ENCODE measurements at regions not wholly inside any gene's neighbourhood (a gene's known extent, or its start where the extent isn't known, plus 50 kb on each side); places are given as distances from the start of the nearest gene placed in this dataset.

DNA sequence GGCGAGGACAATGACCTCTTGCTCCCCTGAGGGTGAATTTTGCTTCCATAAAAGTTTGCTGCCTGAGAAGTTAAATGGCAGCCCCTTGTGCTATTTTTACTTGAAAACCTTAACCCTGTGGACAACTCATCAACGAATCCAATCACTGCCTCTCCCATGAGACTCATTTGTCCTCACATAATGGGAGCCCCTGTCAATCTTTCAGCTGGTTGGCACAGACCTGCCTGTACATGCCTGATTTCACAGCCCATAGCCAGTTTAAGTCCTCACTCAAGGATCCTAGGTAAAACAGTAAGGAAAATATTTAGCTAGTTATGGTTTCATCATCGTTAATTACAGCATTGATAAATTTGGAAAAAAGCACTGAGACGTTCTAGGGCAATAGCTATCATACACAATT lies 207.4 kb downstream of the NHLRC3 start:
- no peak for DNase-seq

DNA sequence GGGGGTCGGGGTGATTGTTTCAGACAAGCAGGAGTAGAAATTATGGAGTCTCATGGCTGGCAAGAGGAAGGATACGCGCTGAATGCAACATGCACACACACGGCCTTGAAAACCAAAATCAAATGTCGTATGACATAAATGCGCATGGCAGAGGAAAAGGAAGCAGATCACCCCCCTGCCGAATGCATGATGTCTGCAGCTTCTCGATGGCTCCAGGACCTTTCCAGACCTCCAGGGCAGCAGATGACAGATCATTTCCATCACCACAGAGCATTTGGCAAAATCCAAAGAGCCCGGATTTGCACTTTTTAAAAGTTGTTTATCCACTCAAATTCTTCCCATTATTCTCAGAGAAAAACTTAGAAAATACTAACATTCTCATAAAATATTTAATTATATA lies 211.7 kb downstream of the NHLRC3 start:
- DNase-seq: no peak

DNA sequence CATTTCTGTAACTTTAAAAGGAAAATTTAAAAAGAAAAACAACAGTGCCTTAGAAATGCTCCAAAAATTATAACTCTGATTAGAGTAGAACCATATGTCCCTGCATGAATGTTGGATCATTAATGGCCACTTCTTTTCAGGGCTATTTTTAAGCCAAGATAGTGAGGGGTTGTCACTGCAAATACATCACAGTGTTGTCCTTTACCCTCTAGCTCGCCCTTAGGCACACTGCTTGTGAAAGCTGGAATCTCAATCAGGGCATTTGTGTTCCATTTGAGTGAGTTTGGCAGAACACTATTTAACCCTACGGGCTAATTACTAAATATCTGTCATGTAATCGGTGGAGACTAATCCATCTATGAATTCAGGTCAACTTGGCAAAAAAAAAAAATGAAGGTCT lies 212.2 kb downstream of the NHLRC3 start:
- no peak for DNase-seq

DNA sequence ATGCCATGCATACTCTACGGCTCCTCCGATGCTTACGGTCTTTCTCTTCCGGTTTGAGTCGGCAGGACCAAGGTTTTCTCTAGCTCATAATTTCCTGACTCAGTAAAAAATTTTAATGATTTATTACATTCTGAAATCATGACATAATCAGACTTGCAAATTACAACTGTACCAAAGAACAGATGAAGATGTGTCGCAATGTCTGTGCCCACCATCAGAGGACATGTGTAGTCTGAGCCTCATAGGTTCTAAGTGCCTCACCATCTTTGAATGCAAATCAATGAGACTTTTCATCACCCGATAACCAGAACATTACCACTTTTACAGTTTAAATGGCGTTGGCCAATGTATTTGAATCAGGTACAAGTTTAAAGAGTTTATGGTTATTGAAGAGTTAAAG lies 213.1 kb downstream of the NHLRC3 start:
- DNase-seq: no peak

DNA sequence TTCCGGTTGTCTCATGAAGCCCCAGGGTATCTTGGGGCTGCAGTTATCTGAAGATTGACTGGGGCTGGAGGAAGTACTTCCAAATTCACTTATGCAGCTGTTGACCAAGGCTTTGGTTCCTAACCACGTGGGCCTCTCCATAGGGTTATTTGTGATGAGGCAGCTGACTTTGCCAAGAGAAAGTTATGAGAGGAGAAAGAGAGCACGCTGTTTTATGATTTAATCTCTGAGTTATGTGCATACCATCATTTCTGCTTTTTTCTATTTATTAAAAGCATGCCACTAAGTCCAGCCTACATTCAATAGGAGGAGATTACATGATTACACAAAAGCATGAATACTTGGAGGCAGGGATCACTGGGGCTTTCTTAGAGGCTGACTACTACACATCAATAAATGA lies 215.5 kb downstream of the NHLRC3 start:
- no peak for DNase-seq

DNA sequence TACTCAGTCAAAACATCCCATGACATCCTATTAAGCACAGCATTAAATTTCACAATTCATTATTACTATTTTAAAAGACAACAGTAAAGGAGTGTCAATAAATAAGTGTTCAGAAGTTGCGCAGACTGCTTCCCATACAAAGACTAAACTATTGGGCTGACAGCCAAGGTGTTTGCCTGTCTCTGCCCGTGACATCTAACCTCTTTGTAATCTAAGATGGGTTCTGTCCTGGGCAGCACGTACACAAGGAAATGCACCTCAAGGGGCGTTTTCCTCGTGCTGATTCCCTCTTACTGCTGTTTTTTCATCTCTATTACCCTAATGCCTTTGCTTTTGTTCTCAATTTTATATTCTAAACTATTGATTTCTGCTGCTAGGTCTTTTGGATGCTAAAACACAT lies 216.3 kb downstream of the NHLRC3 start:
- DNase-seq: no peak

DNA sequence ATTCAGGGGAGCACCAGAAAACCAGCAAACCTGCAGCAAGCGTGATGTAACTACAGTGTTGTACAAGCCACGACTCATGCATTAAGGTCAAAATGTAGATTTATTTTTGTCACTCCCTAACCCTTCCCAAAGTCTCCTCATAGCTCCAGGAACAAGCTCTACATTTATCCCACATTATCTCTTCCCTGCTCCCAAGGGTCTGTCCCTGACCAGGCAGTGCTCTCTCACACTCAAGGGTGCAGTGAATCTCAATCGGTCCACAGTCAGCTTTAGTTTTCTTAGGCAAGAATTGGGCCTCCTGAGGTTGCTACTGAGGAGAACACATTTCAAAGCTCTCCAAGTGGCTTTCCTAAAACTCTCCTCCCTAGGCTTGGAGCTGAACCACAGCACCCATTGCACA lies 219.4 kb downstream of the NHLRC3 start:
- no peak for DNase-seq

DNA sequence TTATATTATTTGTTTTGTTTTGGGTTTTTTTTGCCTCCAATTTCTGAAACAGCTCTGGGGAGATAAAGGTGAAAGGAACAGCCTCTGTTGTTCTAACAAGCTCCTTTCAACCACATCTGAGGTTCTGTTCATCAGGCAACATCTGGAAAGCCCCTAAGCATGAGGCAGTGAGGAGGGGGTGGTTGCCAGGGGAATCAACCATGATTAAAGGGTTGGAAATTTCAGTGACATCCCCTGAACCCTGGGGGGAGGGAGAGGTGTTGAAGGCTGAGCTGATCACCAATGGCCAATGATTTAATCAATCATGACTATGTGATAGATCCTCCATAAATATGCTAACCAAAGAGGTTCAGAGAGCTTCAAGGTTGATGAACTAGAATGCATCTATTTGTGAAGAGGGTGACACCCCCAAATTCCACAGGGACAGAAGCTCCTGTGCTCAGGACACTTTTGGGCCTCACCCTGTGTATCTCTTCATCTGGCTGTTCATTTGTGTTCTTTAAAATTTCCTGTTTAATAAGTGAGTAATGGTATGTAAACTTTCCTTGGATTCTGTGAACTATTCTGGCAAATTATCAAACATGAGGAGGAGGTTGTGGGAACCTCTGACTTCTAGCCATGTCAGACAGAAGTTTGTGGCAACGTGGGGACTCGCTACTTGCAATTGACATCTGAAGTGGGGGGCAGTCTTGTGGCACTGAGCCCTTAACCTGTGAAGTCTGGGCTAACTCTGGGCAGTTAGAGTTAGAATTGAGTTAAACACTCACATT lies 221.3 kb downstream of the NHLRC3 start:
- DNase-seq: no peak

DNA sequence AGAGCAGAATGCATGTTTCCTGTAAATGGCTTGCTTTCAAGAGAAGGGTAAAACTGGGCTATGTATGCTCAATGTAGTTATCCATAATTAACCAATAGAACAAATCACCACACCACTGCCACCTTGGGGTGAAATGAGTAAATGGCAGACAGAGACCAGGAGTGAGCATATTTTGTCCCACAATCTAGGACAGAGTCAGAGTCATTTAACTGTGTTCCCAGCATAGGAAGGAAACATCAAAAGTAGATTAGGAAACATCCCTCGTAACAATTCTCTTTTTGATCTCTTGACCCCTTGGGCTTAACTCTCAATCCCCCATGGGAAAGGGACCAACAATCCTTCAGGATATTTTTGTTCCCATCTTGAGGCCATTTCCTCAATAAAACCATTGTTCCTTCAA lies 224.8 kb downstream of the NHLRC3 start:
- DNase-seq: peak; percentile 91

DNA sequence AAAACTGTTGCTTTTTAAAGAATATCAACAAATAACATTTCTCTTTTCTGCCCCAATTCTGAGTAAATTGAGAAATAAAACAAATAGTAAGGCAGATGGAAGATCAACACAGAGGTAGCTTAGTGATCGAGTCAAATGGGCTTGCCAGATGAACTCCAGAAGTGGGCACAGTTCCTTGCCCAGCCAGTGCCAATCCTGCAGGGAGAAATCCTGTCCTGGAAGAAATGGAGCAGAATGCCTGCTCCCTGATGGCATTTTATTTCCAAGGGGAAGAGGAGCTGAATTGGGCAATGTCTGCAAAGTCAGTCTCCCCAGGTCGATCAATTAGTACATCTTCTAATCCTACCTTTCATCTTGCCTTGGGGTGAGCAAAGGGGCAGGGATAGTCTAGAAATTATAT lies 225.3 kb downstream of the NHLRC3 start:
- no peak for DNase-seq

DNA sequence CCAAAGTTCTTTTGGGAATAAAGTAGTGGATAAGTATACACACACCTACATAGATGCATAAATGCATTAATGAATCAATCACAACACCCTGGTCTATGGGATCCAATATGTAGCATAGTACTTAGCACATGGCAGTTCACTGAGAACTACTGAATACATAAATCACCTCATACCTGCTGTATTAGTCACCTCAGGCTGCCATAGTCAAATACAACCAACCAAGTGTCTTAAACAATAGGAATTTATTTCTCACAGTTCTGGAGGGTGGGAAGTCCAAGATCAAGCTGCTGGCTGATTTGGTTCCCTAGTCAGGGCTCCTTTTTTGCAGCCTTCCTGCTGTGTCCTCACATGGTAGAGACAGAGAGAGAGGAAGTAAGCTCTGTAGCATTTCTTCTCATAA lies 228.2 kb downstream of the NHLRC3 start:
- no peak for DNase-seq

DNA sequence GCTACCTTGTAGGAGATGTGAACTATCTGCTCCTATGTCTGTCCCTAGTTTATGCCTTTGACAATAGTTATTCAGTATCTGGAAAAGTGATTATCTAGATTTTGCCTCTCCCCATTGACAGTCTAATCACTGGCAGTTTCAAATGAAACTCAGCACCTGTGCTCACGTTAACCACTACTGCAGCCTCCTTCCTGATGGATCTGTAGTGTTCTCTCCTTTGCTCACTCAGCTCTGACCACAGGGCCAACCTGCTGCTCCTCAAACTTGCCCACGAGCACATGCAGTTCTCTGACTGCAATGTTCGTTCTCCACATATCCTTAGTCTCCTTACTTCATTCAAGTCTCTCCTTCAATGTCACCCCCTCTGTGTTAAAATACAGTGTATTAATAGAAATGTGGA lies 230.1 kb downstream of the NHLRC3 start:
- no peak for DNase-seq

DNA sequence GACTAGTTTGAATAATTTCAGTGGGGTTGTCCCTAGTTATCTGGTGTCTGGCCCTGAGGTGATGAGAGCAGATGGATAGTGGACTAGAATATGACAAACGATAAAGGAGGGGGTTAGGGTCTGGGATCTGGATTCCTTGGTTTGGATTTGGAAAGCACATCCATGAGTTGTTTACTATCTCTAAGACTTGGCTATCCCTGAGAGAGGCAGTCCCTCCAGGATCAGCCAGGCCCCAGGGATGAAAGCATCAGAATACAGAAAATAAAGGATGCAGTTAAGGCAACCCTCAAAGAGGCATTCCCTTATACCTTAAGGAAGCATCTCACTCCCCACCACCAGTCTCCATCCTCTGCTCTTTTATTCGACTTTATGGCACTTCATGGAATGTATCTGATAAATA lies 230.7 kb downstream of the NHLRC3 start:
- no peak for DNase-seq

DNA sequence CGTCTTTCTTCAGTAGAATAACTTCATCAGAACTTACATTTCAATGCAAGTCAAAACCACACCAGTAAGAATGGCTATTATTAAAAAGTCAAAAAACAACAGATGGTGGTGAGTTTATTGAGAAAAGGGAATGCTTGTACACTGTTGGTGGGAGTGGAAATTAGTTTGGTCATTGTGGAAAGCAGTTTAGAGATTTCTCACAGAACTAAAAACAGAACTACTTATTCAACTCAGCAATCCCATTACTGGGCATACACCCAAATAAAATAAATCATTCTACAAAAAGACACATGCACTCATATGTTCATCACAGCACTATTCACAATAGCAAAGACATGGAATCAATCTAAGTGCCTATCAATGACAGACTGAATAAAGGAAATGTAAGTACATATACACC lies 231.2 kb downstream of the NHLRC3 start:
- DNase-seq: no peak

DNA sequence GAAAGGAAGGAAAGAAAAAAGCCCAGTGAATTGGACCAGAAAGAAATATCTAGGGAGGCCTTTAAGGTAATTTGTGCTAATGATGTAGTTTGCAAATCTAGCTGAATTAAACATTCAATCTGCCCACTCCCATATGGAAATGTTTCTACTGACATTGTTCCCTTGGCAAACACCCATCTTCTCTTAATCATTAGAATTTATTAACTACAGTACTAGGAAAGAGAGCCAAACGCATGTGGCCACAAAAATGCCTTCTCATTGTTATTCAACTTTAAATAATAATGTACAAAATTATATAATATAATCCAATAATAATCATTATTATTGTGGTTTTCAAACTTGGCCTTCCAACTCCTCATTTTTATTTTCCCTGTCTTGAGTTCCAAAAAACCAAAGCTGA lies 234.7 kb downstream of the NHLRC3 start:
- DNase-seq: no peak

DNA sequence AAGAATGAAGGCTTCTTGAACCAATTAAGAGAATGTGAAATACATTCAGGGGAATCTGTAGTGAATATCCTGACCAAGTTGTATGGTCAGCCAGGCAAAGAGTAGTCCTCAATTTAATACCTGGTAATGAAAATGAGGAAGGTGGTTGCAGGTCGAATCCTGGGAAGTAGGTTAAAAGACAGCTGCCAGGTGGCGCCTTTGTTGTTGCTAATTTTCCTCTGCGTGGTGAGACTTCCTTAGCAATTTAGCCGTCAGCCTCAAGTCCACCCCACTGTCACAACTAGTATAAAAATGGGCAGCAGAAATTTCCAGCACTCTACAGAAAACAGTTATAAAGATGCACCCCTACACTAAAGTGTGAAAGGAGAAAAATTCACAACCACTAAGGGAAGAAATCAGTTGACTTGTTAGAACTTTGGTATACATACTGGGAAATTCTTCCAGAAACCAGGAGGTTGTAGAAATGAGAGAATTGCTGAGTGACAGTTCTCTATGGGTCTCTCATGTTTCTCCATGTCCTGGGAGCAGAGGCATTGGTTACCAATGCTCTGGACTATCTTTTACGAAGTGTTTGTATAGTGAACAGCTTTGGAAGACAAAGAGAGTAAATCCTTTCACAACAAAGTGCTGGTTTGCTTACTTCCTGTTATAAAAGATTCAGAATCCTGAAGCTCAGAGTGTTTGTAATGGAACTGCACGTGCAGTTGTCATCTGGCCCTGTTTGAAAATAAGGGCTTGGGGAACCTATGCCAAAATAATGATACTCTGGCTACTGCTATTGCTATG lies 235.9 kb downstream of the NHLRC3 start:
- peak; percentile 52 for DNase-seq

DNA sequence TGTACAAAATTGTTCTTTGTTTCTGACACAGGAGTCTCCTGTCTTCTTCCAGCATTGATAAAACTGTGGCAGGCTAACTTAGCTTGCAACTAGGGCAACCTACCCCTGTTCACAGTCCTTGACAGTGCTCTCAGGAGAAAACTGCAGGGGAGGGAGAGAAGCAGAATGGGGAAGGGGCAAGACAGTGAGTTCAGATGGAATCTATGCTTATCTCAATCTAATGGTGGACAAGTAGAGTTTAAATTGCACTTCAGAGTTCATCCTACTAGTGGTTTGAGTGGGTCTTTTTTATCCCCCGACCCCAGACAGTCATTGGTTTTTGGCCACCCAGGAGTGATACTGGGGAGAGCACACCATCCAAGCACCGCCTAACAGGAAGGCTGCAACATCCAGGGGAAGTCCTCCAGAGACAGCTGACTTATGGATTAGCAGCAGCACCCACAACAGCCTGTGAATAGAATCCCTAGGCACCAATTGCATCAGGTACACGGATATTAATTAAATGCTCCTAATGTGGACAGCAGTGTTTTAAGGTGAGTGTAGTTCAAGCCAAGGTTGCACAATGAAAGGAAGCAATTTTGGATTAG lies 236.6 kb downstream of the NHLRC3 start:
- DNase-seq: peak; percentile 58

DNA sequence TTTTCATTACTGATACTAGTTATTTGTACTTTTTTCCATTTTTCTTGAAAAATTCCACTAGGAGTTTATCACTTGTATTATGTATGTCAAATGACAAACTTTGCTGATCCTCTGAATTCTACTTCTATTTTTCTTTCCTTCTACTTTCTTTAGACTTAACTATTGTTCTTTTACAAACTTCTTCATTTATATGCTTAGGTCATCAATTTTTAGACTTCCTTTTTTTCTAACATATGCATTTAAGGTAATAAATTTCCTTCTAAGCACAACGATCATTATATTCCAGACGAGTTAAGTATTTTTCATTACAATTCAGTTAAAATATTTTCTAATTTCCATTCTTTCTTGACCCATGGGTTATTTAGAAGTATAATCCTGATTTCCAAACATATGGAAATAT lies 240.8 kb downstream of the NHLRC3 start:
- no peak for DNase-seq

DNA sequence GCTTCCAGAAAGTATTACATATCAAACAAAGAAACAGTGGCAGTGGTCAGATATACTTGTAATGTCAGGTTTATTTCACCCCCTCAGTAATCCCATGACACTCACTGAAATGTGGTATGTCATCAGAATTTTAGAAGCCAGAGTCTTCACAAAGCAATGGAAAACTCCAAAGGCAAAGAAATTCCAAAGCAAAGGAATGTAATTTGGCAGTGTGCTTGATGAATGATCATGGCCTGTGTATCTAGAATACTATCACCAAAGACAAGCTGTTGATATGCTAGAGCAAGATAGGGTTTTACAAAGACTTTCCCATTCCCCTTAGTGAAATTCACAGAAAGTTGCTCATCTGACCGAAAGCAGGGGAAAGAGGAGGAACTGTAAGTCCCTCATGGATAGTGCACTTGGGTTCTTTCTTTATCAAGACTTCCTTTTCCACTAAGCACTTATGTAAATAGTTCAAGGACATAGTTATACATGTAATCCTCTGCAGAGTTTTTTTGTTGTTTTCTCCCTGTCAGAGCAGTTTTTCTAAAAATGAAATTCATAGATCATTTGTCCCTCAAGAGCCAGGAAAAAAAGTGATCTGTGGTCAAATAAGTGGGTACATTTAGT lies 243.4 kb downstream of the NHLRC3 start:
- DNase-seq: no peak

DNA sequence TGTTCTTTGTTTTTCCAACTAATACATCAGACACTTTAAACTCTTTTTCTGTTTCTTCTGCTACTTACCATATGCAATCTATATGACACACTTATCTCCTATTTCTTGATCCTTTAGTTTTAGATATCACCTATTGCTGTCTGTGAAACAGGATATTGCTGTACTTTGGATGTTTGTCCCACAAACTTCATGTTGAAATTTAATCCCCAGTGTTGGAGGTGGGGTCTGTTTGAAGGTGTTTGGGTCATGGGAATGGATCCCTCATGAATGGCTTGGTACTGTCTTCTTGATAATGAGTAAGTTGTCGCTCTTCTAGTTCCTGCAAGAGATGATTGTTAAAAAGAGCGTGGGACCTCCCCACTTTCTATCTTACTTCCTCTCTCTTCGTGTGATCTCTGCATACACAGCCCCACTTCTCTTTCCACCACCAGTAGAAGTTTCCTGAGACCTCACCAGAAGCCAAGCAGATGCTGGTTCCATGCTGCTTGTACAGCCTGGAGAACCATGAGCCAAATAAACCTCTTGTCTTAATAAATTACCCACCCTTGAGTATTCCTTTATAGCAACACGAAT lies 244.2 kb downstream of the NHLRC3 start:
- no peak for DNase-seq

DNA sequence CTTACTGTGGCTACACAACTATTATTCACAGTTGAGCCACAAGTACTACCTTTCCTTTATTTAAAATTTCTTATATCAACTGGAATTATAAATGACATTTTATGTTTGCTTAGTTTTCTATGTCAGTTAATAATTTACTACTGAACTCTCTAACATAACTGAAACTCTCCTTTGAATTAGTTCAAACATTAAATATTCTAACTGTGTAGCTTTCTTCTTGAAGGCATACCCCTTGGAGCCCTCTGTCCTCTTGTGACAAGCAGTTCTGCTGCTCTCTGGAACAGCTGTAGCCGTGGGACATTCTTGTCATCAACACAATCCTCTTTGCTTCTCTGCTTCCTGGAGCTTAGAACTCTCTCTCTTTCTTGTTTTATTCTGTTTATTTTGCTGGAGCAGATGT lies 244.8 kb downstream of the NHLRC3 start:
- DNase-seq: peak; percentile 19

DNA sequence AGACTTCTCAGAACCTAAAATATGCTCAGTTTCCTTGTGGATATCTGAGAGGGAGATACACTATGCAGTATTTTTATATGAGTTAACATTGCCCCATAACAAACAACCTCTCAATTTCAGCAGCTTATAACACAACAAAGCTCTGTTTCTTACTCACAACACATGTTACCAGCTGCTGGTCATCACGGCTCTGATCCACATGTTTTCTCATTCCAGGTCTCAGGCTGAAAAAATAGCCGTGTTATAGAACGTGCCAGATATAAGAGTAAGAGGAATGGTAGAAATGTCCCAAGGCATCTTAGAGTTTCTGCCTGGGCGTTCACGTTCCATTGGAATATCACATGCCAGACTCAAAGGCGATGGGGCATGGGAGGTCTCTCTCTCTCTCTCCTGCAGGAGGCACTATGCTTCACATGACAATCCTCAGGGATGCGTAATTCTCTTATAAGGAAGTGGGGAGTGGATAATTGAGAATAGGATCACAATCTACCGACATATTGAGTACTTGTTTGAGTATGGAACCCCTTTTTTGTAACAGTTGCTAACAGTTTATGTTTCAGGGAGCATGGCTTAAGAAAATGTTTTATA lies 246.6 kb downstream of the NHLRC3 start:
- DNase-seq: no peak

Data from NCI-H82 (cell line).